Natural killer cell (primary cell): ENCODE measurements at regions not wholly inside any gene's neighbourhood (a gene's known extent, or its start where the extent isn't known, plus 50 kb on each side); places are given as distances from the start of the nearest gene placed in this dataset.

Experiments
- ATAC-seq, 3 donors: fragments of 150-1000 bp in 2 of 3; fragments of 200-7000 bp in 1 of 3; cut with Tn5 transposase; 1 replicate in 1 of 3; 2 replicates in 2 of 3; pipeline ENCODE4 v1.10.0; 2021; ENCODE audit warnings: mild to moderate bottlenecking in 2 of 3, moderate library complexity in 2 of 3
- DNase-seq, 2 donors: peaks; one replicate each; pipeline versions ENCODE4 v3.0.0 to v3.0.0-alpha.2; 2013 to 2021; ENCODE audit warnings: mixed read lengths in 1 of 2
- H3K27ac ChIP-seq: one replicate; pipeline ENCODE4 v1.5.1; 2013; ENCODE audit warnings: mild to moderate bottlenecking, low read length
- H3K27me3 ChIP-seq: one replicate; pipeline ENCODE4 v1.6.1; 2013; ENCODE audit warnings: low read length; ENCODE audit not compliant: control insufficient read depth, insufficient read depth
- H3K36me3 ChIP-seq: one replicate; pipeline ENCODE4 v1.6.1; 2013; ENCODE audit warnings: low read length; ENCODE audit not compliant: control insufficient read depth, insufficient read depth
- H3K4me1 ChIP-seq: one replicate; pipeline ENCODE4 v1.6.1; 2013; ENCODE audit warnings: low read length; ENCODE audit not compliant: control insufficient read depth, insufficient read depth
- H3K4me3 ChIP-seq: one replicate; pipeline ENCODE4 v1.5.1; 2013; ENCODE audit warnings: low read length
- H3K9me3 ChIP-seq: one replicate; pipeline ENCODE4 v1.6.1; 2013; ENCODE audit warnings: low read length; ENCODE audit not compliant: control insufficient read depth, insufficient read depth
- H3K27ac Mint-ChIP-seq, 2 donors: one replicate each; pipeline ENCODE4 v1.8.0; 2022; ENCODE audit warnings: mild to moderate bottlenecking in 2 of 2, mixed read lengths in 2 of 2, moderate library complexity in 1 of 2
- H3K27me3 Mint-ChIP-seq, 2 donors: one replicate each; pipeline ENCODE4 v1.8.0; 2022; ENCODE audit warnings: low read depth in 2 of 2, mixed read lengths in 2 of 2
- H3K36me3 Mint-ChIP-seq: one replicate; pipeline ENCODE4 v1.8.0; 2022; ENCODE audit warnings: mixed read lengths
- H3K4me1 Mint-ChIP-seq, 2 donors: one replicate each; pipeline ENCODE4 v1.8.0; 2022; ENCODE audit warnings: mixed read lengths in 2 of 2
- H3K4me3 Mint-ChIP-seq: one replicate; pipeline ENCODE4 v1.8.0; 2022; ENCODE audit warnings: mild to moderate bottlenecking, moderate library complexity, mixed read lengths
- H3K9me3 Mint-ChIP-seq, 2 donors: one replicate each; pipeline ENCODE4 v1.8.0; 2022; ENCODE audit warnings: mixed read lengths in 2 of 2
- WGBS: methylation state at CpG from one replicate; pipeline ENCODE4 v1.1.7; 2013; ENCODE audit warnings: missing lambda C conversion rate; ENCODE audit not compliant: insufficient coverage; 5-methylcytosine and 5-hydroxymethylcytosine counted together
- intact Hi-C: fragments of 100-400 bp; cut with micrococcal nuclease; formaldehyde crosslinking; loops from one replicate; pipeline ENCODE4 v1.14.2; 2022
- TF ChIP-seq, protein P1 (sequence below): fragments of 200-600 bp; IDR thresholded peaks from one replicate; pipeline ENCODE4 v1.8.0; 2022; ENCODE audit warnings: antibody characterized with exemption

DNA sequence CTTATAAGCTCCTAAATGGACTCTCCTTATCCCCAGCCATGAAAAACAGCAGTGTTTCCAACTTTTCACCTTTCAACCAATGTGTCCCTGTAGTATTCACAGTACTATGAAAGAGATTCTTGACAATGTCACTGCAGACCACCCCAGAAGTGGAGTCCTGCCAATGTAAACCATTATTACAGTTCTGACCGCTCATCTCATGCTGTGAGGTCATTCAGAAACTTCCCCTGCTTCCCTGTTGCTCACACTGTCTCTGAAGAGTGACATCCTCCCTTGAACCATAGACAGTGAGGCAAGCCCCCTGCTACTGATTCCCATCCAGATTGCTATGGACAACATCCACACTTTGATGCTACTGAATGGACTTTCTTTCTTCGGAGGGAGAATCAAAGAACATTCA lies 1523.7 kb upstream of the ACVR2A start:
- WGBS: 74% methylated on average over 2 of the region's 2 CpGs
- Histone ChIP-seq H3K4me3 (no peak overlapping the region), H3K27me3 (no peaks in the 10 kb centered on the region), H3K9me3 (no peaks in the 10 kb centered on the region), H3K27ac (no peak overlapping the region), H3K4me1 (no peaks in the 10 kb centered on the region), H3K36me3 (no peaks in the 10 kb centered on the region)
- Mint-ChIP-seq H3K4me3 (no peak overlapping the region), H3K9me3 (peaks cover 0 to 4% of the 10 kb centered on the region in 2 donors), H3K27ac (no peak overlapping the region), H3K27me3 (peaks cover 0 to 4% of the 10 kb centered on the region in 2 donors), H3K4me1 (peaks cover 0 to 6% of the 10 kb centered on the region in 2 donors), H3K36me3 (no peaks in the 10 kb centered on the region)
- TF ChIP-seq, protein P1, sequence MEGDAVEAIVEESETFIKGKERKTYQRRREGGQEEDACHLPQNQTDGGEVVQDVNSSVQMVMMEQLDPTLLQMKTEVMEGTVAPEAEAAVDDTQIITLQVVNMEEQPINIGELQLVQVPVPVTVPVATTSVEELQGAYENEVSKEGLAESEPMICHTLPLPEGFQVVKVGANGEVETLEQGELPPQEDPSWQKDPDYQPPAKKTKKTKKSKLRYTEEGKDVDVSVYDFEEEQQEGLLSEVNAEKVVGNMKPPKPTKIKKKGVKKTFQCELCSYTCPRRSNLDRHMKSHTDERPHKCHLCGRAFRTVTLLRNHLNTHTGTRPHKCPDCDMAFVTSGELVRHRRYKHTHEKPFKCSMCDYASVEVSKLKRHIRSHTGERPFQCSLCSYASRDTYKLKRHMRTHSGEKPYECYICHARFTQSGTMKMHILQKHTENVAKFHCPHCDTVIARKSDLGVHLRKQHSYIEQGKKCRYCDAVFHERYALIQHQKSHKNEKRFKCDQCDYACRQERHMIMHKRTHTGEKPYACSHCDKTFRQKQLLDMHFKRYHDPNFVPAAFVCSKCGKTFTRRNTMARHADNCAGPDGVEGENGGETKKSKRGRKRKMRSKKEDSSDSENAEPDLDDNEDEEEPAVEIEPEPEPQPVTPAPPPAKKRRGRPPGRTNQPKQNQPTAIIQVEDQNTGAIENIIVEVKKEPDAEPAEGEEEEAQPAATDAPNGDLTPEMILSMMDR: no peak
- intact Hi-C loops: no loop called here
- DNase-seq: no peak
- no peak for ATAC-seq

DNA sequence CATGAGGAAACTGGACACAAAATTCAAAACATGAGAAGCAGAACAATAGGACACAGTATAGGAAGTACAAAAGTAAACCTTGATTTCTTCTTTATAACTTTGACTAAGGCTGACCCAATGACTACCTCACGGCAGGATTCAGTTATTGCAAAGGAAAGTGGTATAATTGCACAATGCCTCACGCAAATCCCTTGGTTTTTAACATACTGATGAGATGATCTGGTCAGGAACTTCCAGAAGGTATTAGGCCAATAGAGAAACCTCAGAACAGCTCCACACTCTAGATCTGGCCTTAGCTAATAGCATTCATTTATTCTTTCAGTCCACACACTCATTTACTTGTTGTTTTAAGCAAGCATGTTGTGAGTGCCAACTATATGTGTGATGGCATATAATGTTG lies 1526.9 kb upstream of the ACVR2A start:
- Histone ChIP-seq H3K27me3 (no peaks in the 10 kb centered on the region), H3K36me3 (no peaks in the 10 kb centered on the region), H3K4me1 (no peaks in the 10 kb centered on the region), H3K27ac (no peak overlapping the region), H3K9me3 (no peaks in the 10 kb centered on the region), H3K4me3 (no peak overlapping the region)
- no peak overlapping the region for H3K27ac Mint-ChIP-seq
- no peaks in the 10 kb centered on the region for H3K36me3 Mint-ChIP-seq
- DNase-seq (no peak), ATAC-seq (no peak)
- 86% methylated on average over 2 of the region's 2 CpGs for WGBS
- intact Hi-C loops: no loop called here
- TF ChIP-seq, protein P1: no peak
- H3K9me3 Mint-ChIP-seq: peaks cover 0 to 4% of the 10 kb centered on the region in 2 donors
- peaks cover 0 to 4% of the 10 kb centered on the region in 2 donors for H3K27me3 Mint-ChIP-seq
- H3K4me3 Mint-ChIP-seq: no peak overlapping the region
- H3K4me1 Mint-ChIP-seq: peaks cover 0 to 8% of the 10 kb centered on the region in 2 donors

DNA sequence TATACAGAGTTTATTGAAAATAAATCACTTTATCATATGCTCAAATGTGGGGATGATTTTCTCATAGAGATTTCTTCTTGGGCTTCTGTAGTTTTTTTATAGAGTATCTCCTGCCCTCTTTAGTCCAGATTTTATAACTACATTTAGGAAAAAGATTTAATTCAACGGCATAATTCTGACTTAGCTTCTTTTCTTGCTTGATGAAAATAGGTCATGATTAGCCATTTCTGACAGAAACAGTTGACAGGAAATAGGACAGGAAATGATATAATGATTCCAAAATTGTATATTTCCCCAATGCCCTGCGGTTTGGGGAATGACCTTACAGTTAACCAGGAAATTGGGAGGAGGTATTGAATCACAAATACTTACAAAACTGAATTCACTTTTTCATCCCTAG lies 1531.9 kb upstream of the ACVR2A start:
- Histone ChIP-seq H3K36me3 (no peaks in the 10 kb centered on the region), H3K27me3 (no peaks in the 10 kb centered on the region), H3K4me1 (no peaks in the 10 kb centered on the region), H3K4me3 (no peak overlapping the region), H3K27ac (no peak overlapping the region), H3K9me3 (no peaks in the 10 kb centered on the region)
- ATAC-seq: no peak
- Mint-ChIP-seq H3K27me3 (no peaks in the 10 kb centered on the region), H3K9me3 (no peaks in the 10 kb centered on the region), H3K4me3 (no peak overlapping the region), H3K36me3 (no peaks in the 10 kb centered on the region), H3K4me1 (peaks cover 0 to 7% of the 10 kb centered on the region in 2 donors), H3K27ac (no peak overlapping the region)
- intact Hi-C loops: no loop called here
- TF ChIP-seq, protein P1: no peak
- DNase-seq: no peak
- WGBS: 0% methylated on average over 1 of the region's 2 CpGs

DNA sequence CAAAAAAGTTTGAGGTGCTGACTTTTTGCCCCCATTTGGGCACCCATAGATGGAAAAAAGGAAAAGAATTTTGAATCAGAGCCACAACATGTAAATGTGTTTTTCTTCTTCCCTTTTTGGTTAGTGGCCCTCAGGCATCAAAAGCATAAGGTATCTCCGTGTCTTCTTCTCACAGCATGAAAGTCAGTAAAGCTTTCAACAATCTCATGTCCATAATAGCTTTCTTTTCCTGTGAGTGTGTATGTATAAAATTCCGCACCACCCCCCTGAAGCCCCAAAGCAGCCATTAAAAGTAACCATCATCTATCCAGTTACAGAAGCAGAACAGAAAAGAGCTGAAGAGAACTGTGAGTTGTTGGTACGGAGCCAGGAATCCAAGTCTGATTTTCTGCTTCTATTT lies 1539.7 kb upstream of the ACVR2A start:
- Mint-ChIP-seq H3K4me1 (no peaks in the 10 kb centered on the region), H3K27ac (no peak overlapping the region), H3K4me3 (no peak overlapping the region), H3K27me3 (no peaks in the 10 kb centered on the region), H3K36me3 (peaks cover 4% of the 10 kb centered on the region), H3K9me3 (peaks cover 9% of the 10 kb centered on the region in 2 donors)
- TF ChIP-seq, protein P1: no peak
- no peak overlapping the region for H3K27ac ChIP-seq
- H3K36me3 ChIP-seq: no peaks in the 10 kb centered on the region
- intact Hi-C loops: no loop called here
- WGBS: 100% methylated on average over 1 of the region's 3 CpGs
- H3K4me1 ChIP-seq: no peaks in the 10 kb centered on the region
- ATAC-seq: no peak
- no peaks in the 10 kb centered on the region for H3K27me3 ChIP-seq
- no peak for DNase-seq
- H3K4me3 ChIP-seq: no peak overlapping the region
- H3K9me3 ChIP-seq: no peaks in the 10 kb centered on the region
